ENCODE measurements at regions not wholly inside any gene's neighbourhood (a gene's known extent, or its start where the extent isn't known, plus 50 kb on each side); places are given as distances from the start of the nearest gene placed in this dataset.

DNA sequence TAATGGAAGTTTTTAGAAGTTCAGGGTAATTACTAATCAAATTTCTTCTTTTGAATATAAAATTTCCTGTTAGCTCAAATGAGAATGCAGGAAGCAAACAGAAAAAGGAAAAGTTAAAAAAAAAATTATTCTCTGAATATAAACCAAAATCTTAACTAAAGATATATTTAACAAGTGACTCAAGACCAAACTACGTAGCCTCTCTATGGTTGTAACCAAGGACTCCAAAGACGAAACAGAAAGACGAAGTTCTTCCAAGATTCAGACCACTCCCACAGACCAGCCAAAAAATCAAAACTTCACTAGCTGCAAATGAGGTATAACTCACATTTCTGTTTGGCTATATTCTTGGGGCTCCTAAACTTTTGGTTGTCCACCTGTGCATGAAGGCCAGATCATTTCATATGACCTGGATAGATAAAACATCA lies 846.5 kb upstream of the ALCAM start (continued):
- TF ChIP-seq, protein P1, sequence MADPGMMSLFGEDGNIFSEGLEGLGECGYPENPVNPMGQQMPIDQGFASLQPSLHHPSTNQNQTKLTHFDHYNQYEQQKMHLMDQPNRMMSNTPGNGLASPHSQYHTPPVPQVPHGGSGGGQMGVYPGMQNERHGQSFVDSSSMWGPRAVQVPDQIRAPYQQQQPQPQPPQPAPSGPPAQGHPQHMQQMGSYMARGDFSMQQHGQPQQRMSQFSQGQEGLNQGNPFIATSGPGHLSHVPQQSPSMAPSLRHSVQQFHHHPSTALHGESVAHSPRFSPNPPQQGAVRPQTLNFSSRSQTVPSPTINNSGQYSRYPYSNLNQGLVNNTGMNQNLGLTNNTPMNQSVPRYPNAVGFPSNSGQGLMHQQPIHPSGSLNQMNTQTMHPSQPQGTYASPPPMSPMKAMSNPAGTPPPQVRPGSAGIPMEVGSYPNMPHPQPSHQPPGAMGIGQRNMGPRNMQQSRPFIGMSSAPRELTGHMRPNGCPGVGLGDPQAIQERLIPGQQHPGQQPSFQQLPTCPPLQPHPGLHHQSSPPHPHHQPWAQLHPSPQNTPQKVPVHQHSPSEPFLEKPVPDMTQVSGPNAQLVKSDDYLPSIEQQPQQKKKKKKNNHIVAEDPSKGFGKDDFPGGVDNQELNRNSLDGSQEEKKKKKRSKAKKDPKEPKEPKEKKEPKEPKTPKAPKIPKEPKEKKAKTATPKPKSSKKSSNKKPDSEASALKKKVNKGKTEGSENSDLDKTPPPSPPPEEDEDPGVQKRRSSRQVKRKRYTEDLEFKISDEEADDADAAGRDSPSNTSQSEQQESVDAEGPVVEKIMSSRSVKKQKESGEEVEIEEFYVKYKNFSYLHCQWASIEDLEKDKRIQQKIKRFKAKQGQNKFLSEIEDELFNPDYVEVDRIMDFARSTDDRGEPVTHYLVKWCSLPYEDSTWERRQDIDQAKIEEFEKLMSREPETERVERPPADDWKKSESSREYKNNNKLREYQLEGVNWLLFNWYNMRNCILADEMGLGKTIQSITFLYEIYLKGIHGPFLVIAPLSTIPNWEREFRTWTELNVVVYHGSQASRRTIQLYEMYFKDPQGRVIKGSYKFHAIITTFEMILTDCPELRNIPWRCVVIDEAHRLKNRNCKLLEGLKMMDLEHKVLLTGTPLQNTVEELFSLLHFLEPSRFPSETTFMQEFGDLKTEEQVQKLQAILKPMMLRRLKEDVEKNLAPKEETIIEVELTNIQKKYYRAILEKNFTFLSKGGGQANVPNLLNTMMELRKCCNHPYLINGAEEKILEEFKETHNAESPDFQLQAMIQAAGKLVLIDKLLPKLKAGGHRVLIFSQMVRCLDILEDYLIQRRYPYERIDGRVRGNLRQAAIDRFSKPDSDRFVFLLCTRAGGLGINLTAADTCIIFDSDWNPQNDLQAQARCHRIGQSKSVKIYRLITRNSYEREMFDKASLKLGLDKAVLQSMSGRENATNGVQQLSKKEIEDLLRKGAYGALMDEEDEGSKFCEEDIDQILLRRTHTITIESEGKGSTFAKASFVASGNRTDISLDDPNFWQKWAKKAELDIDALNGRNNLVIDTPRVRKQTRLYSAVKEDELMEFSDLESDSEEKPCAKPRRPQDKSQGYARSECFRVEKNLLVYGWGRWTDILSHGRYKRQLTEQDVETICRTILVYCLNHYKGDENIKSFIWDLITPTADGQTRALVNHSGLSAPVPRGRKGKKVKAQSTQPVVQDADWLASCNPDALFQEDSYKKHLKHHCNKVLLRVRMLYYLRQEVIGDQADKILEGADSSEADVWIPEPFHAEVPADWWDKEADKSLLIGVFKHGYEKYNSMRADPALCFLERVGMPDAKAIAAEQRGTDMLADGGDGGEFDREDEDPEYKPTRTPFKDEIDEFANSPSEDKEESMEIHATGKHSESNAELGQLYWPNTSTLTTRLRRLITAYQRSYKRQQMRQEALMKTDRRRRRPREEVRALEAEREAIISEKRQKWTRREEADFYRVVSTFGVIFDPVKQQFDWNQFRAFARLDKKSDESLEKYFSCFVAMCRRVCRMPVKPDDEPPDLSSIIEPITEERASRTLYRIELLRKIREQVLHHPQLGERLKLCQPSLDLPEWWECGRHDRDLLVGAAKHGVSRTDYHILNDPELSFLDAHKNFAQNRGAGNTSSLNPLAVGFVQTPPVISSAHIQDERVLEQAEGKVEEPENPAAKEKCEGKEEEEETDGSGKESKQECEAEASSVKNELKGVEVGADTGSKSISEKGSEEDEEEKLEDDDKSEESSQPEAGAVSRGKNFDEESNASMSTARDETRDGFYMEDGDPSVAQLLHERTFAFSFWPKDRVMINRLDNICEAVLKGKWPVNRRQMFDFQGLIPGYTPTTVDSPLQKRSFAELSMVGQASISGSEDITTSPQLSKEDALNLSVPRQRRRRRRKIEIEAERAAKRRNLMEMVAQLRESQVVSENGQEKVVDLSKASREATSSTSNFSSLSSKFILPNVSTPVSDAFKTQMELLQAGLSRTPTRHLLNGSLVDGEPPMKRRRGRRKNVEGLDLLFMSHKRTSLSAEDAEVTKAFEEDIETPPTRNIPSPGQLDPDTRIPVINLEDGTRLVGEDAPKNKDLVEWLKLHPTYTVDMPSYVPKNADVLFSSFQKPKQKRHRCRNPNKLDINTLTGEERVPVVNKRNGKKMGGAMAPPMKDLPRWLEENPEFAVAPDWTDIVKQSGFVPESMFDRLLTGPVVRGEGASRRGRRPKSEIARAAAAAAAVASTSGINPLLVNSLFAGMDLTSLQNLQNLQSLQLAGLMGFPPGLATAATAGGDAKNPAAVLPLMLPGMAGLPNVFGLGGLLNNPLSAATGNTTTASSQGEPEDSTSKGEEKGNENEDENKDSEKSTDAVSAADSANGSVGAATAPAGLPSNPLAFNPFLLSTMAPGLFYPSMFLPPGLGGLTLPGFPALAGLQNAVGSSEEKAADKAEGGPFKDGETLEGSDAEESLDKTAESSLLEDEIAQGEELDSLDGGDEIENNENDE (IDR thresholded peaks at IDR 0.05; ENCODE audit: insufficient replicate concordance, low read length): peak; percentile 97
- no peak for TF ChIP-seq SP1 (IDR thresholded peaks at IDR 0.05; ENCODE audit: low read depth, low read length)
